ENCODE measurements at regions not wholly inside any gene's neighbourhood (a gene's known extent, or its start where the extent isn't known, plus 50 kb on each side); places are given as distances from the start of the nearest gene placed in this dataset.

DNA sequence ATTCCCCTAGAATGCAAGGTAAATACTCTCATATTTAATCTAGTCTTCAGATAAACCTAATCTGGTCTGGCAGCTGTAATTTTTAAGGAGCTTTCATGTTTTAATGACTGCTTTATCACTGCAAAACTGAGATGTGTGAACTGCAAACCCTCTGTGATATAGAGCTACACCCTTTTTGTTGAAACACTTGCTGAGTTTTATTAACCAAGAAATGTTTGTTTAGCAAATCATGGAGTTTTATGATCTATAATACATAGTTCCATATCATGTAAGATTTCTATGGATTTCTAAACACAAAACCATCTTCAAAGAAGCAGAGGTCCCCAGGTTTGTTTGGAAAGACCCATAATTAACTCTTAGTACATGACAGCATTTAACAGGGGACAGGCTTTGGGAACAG is 126.4 kb downstream of the BTC start:
- H3K27me3 ChIP-seq (ENCODE audit: insufficient read depth, low read length, poor library complexity, severe bottlenecking), result no peaks in the 10 kb centered on the region
- no peak overlapping the region for H3K9ac ChIP-seq (ENCODE audit: low read depth, low read length, poor library complexity, severe bottlenecking)
- H2AFZ ChIP-seq (ENCODE audit: low read length), result no peak overlapping the region
- H4K20me1 ChIP-seq (ENCODE audit: insufficient read depth, low read length, poor library complexity, severe bottlenecking), result no peaks in the 10 kb centered on the region
- H3K4me2 ChIP-seq (ENCODE audit: low read depth, low read length, poor library complexity, severe bottlenecking), result no peak overlapping the region
- TF ChIP-seq, protein P1, sequence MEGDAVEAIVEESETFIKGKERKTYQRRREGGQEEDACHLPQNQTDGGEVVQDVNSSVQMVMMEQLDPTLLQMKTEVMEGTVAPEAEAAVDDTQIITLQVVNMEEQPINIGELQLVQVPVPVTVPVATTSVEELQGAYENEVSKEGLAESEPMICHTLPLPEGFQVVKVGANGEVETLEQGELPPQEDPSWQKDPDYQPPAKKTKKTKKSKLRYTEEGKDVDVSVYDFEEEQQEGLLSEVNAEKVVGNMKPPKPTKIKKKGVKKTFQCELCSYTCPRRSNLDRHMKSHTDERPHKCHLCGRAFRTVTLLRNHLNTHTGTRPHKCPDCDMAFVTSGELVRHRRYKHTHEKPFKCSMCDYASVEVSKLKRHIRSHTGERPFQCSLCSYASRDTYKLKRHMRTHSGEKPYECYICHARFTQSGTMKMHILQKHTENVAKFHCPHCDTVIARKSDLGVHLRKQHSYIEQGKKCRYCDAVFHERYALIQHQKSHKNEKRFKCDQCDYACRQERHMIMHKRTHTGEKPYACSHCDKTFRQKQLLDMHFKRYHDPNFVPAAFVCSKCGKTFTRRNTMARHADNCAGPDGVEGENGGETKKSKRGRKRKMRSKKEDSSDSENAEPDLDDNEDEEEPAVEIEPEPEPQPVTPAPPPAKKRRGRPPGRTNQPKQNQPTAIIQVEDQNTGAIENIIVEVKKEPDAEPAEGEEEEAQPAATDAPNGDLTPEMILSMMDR (conservative IDR thresholded peaks at IDR 0.05; ENCODE audit: low read length), result no peak
- no peak for TF ChIP-seq EZH2phosphoT487 (IDR thresholded peaks at IDR 0.05; ENCODE audit: borderline replicate concordance)
- no peaks in the 10 kb centered on the region for H3F3A ChIP-seq (ENCODE audit: low read depth)
- H3K4me3 ChIP-seq (ENCODE audit: low read length, poor library complexity, severe bottlenecking), result no peak overlapping the region
- H3K4me1 ChIP-seq (ENCODE audit: insufficient read depth, low read length, poor library complexity, severe bottlenecking), result no peaks in the 10 kb centered on the region
- H3K9me3 ChIP-seq (ENCODE audit: insufficient read depth, low read depth, low read length), result no peaks in the 10 kb centered on the region
- H3K79me2 ChIP-seq (ENCODE audit: insufficient read depth, low read length), result no peaks in the 10 kb centered on the region
- no peaks in the 10 kb centered on the region for H3K36me3 ChIP-seq (ENCODE audit: insufficient read depth, low read length)
- H3K9me2 ChIP-seq (replicated peaks; ENCODE audit: low read depth, low read length), result no peaks in the 10 kb centered on the region

DNA sequence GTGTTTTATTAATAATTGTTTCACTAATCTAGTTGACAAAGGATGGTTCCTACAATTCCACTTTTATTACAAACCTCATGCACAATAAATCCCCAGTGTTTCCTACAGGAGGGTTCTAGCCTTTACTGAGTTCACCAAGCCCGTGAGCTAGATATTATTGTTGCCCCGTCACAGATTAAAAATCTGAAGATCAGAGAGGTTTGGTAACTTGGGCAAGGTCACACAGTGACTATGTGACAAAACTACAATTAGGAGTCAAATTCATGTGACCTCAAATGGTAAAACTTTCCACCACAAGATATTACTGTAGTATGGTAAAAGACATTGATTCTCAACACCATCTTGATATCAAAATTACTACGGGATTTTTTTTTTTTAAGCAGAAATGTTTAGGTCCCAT is 124.6 kb downstream of the BTC start:
- no peaks in the 10 kb centered on the region for H4K20me1 ChIP-seq (ENCODE audit: insufficient read depth, low read length, poor library complexity, severe bottlenecking)
- no peak overlapping the region for H3K9ac ChIP-seq (ENCODE audit: low read depth, low read length, poor library complexity, severe bottlenecking)
- no peak overlapping the region for H3K4me3 ChIP-seq (ENCODE audit: low read length, poor library complexity, severe bottlenecking)
- no peaks in the 10 kb centered on the region for H3K27me3 ChIP-seq (ENCODE audit: insufficient read depth, low read length, poor library complexity, severe bottlenecking)
- no peak overlapping the region for H2AFZ ChIP-seq (ENCODE audit: low read length)
- H3K4me1 ChIP-seq (ENCODE audit: insufficient read depth, low read length, poor library complexity, severe bottlenecking), result no peaks in the 10 kb centered on the region
- H3K9me3 ChIP-seq (ENCODE audit: insufficient read depth, low read depth, low read length), result no peaks in the 10 kb centered on the region
- H3K79me2 ChIP-seq (ENCODE audit: insufficient read depth, low read length), result no peaks in the 10 kb centered on the region
- TF ChIP-seq EZH2phosphoT487 (IDR thresholded peaks at IDR 0.05; ENCODE audit: borderline replicate concordance), result no peak
- TF ChIP-seq, protein P1 (conservative IDR thresholded peaks at IDR 0.05; ENCODE audit: low read length), result no peak
- no peaks in the 10 kb centered on the region for H3K36me3 ChIP-seq (ENCODE audit: insufficient read depth, low read length)
- H3F3A ChIP-seq (ENCODE audit: low read depth), result no peaks in the 10 kb centered on the region
- no peaks in the 10 kb centered on the region for H3K9me2 ChIP-seq (replicated peaks; ENCODE audit: low read depth, low read length)
- no peak overlapping the region for H3K4me2 ChIP-seq (ENCODE audit: low read depth, low read length, poor library complexity, severe bottlenecking)

DNA sequence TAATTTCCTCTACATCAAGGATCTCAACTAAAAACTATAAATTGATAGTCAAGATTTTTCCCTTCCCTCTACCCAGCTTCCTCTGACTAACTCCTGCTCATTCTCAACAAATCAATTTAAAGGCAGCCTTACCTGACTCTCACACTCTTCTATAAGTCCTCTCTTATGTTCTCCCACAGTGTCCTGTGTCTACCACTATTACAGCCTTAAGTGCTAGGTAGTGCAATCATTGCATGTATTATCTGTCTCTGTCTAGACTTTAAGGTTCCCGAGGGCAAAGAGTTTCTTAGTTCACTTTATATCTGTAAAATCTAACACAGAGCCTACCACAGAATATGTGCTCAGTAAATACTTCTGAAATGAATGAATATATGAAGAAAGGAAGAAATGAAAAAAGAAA is 123.7 kb downstream of the BTC start:
- no peak overlapping the region for H2AFZ ChIP-seq (ENCODE audit: low read length)
- H4K20me1 ChIP-seq (ENCODE audit: insufficient read depth, low read length, poor library complexity, severe bottlenecking), result no peaks in the 10 kb centered on the region
- no peaks in the 10 kb centered on the region for H3K36me3 ChIP-seq (ENCODE audit: insufficient read depth, low read length)
- no peak overlapping the region for H3K9ac ChIP-seq (ENCODE audit: low read depth, low read length, poor library complexity, severe bottlenecking)
- no peaks in the 10 kb centered on the region for H3K9me2 ChIP-seq (replicated peaks; ENCODE audit: low read depth, low read length)
- H3K4me2 ChIP-seq (ENCODE audit: low read depth, low read length, poor library complexity, severe bottlenecking), result no peak overlapping the region
- H3K4me1 ChIP-seq (ENCODE audit: insufficient read depth, low read length, poor library complexity, severe bottlenecking), result no peaks in the 10 kb centered on the region
- TF ChIP-seq, protein P1 (conservative IDR thresholded peaks at IDR 0.05; ENCODE audit: low read length), result no peak
- no peak for TF ChIP-seq EZH2phosphoT487 (IDR thresholded peaks at IDR 0.05; ENCODE audit: borderline replicate concordance)
- no peaks in the 10 kb centered on the region for H3K27me3 ChIP-seq (ENCODE audit: insufficient read depth, low read length, poor library complexity, severe bottlenecking)
- H3F3A ChIP-seq (ENCODE audit: low read depth), result no peaks in the 10 kb centered on the region
- H3K9me3 ChIP-seq (ENCODE audit: insufficient read depth, low read depth, low read length), result no peaks in the 10 kb centered on the region
- no peak overlapping the region for H3K4me3 ChIP-seq (ENCODE audit: low read length, poor library complexity, severe bottlenecking)
- no peaks in the 10 kb centered on the region for H3K79me2 ChIP-seq (ENCODE audit: insufficient read depth, low read length)

All from Loucy (cell line).